Adipocyte (in vitro differentiated cells): ENCODE measurements at regions not wholly inside any gene's neighbourhood (a gene's known extent, or its start where the extent isn't known, plus 50 kb on each side); places are given as distances from the start of the nearest gene placed in this dataset.
"Not testable (repeated sequence)": the region's sequence is repeated elsewhere in the genome, so short reads cannot be mapped to it uniquely, and the experiment has no call there.

ENCODE experiments used
- DNase-seq: peaks from one replicate; pipeline ENCODE4 v3.0.0-alpha.2; 2015; ENCODE audit warnings: low read depth
- H3K27me3 ChIP-seq: replicated peaks from 2 replicates; pipeline ENCODE4 v1.7.0; 2013; ENCODE audit warnings: mild to moderate bottlenecking, low read length, moderate library complexity; ENCODE audit not compliant: control insufficient read depth, insufficient read depth
- H3K36me3 ChIP-seq: 2 replicates; pipeline ENCODE4 v1.7.0; 2013; ENCODE audit warnings: low read length, mild to moderate bottlenecking, moderate library complexity; ENCODE audit not compliant: control insufficient read depth, insufficient read depth, severe bottlenecking
- H3K4me1 ChIP-seq: 2 replicates; pipeline ENCODE4 v1.7.0; 2013; ENCODE audit warnings: mild to moderate bottlenecking, low read length, moderate library complexity; ENCODE audit not compliant: control insufficient read depth, insufficient read depth
- H3K4me3 ChIP-seq: 2 replicates; pipeline ENCODE4 v1.7.0; 2013; ENCODE audit warnings: mild to moderate bottlenecking, low read length, moderate library complexity
- H3K9ac ChIP-seq: 2 replicates; pipeline ENCODE4 v1.7.0; 2013; ENCODE audit warnings: mild to moderate bottlenecking, low read length, moderate library complexity
- H3K9me3 ChIP-seq: 2 replicates; pipeline ENCODE4 v1.7.0; 2013; ENCODE audit warnings: mild to moderate bottlenecking, low read length, moderate library complexity; ENCODE audit not compliant: control insufficient read depth

- no peaks in the 10 kb centered on the region for H3K9me3 ChIP-seq
- no peak overlapping the region for H3K9ac ChIP-seq
- DNase-seq, result no peak
- no peak overlapping the region for H3K4me3 ChIP-seq
- H3K36me3 ChIP-seq, result no peaks in the 10 kb centered on the region
- peaks cover 8% of the 10 kb centered on the region for H3K27me3 ChIP-seq
- no peaks in the 10 kb centered on the region for H3K4me1 ChIP-seq
These were observed 281.9 kb upstream of the MAF start for GRCh38 chr16:79882340-79883005.

- not testable (repeated sequence) for H3K36me3 ChIP-seq, H3K9ac ChIP-seq, DNase-seq, H3K9me3 ChIP-seq, H3K4me1 ChIP-seq, H3K4me3 ChIP-seq
- peaks cover 19% of the 10 kb centered on the region for H3K27me3 ChIP-seq
These were observed 280.6 kb upstream of the MAF start for GRCh38 chr16:79881107-79881506.

- Histone ChIP-seq H3K9me3 (no peaks in the 10 kb centered on the region), H3K9ac (no peak overlapping the region), H3K4me1 (peaks cover 13% of the 10 kb centered on the region), H3K4me3 (no peak overlapping the region), H3K27me3 (peaks cover 19% of the 10 kb centered on the region), H3K36me3 (no peaks in the 10 kb centered on the region)
- no peak for DNase-seq
These were observed 275.8 kb upstream of the MAF start for GRCh38 chr16:79876332-79876730.

GRCh38 chr16:79874391-79874790 lies 273.9 kb upstream of the MAF start:
- H3K4me1 ChIP-seq, result peaks cover 13% of the 10 kb centered on the region

GRCh38 chr16:79873825-79874224 lies 273.3 kb upstream of the MAF start:
- H3K4me3 ChIP-seq, result no peak overlapping the region
- H3K9me3 ChIP-seq, result no peaks in the 10 kb centered on the region
- no peak for DNase-seq
- H3K27me3 ChIP-seq, result peaks cover 19% of the 10 kb centered on the region
- no peaks in the 10 kb centered on the region for H3K36me3 ChIP-seq
- H3K9ac ChIP-seq, result no peak overlapping the region
- peaks cover 13% of the 10 kb centered on the region for H3K4me1 ChIP-seq

More at GRCh38 chr16:79874391-79874790, 273.9 kb upstream of the MAF start:
- Histone ChIP-seq H3K9ac (no peak overlapping the region), H3K36me3 (no peaks in the 10 kb centered on the region), H3K27me3 (peaks cover 19% of the 10 kb centered on the region), H3K9me3 (no peaks in the 10 kb centered on the region), H3K4me3 (no peak overlapping the region)
- no peak for DNase-seq

GRCh38 chr16:79871906-79872305 lies 271.4 kb upstream of the MAF start:
- H3K36me3 ChIP-seq, result no peaks in the 10 kb centered on the region
- no peak overlapping the region for H3K4me3 ChIP-seq
- peaks cover 13% of the 10 kb centered on the region for H3K4me1 ChIP-seq
- peaks cover 17% of the 10 kb centered on the region for H3K27me3 ChIP-seq
- H3K9ac ChIP-seq, result no peak overlapping the region
- DNase-seq, result no peak
- H3K9me3 ChIP-seq, result no peaks in the 10 kb centered on the region

- no peak for DNase-seq
- Histone ChIP-seq H3K4me1 (peaks cover 10% of the 10 kb centered on the region), H3K27me3 (peaks cover 22% of the 10 kb centered on the region), H3K4me3 (no peak overlapping the region), H3K36me3 (no peaks in the 10 kb centered on the region), H3K9me3 (no peaks in the 10 kb centered on the region), H3K9ac (no peak overlapping the region)
These were observed 269.7 kb upstream of the MAF start for GRCh38 chr16:79870016-79870886.

- Histone ChIP-seq H3K27me3 (peaks cover 29% of the 10 kb centered on the region), H3K9me3 (no peaks in the 10 kb centered on the region), H3K4me1 (peaks cover 2% of the 10 kb centered on the region), H3K9ac (no peak overlapping the region), H3K4me3 (no peak overlapping the region), H3K36me3 (no peaks in the 10 kb centered on the region)
- DNase-seq, result no peak
These were observed 268.9 kb upstream of the MAF start for GRCh38 chr16:79869304-79870015.

- Histone ChIP-seq H3K36me3 (no peaks in the 10 kb centered on the region), H3K4me3 (no peak overlapping the region), H3K9ac (no peak overlapping the region), H3K4me1 (no peaks in the 10 kb centered on the region), H3K27me3 (peaks cover 31% of the 10 kb centered on the region), H3K9me3 (no peaks in the 10 kb centered on the region)
- DNase-seq, result no peak
These were observed 268.3 kb upstream of the MAF start for GRCh38 chr16:79868841-79869240.

- Histone ChIP-seq H3K9ac (no peak overlapping the region), H3K4me1 (no peaks in the 10 kb centered on the region), H3K27me3 (peaks cover 31% of the 10 kb centered on the region), H3K36me3 (no peaks in the 10 kb centered on the region), H3K9me3 (no peaks in the 10 kb centered on the region), H3K4me3 (no peak overlapping the region)
- DNase-seq, result no peak
These were observed 267.0 kb upstream of the MAF start for GRCh38 chr16:79867425-79867997.

- Histone ChIP-seq H3K4me3 (no peak overlapping the region), H3K36me3 (no peaks in the 10 kb centered on the region), H3K4me1 (no peaks in the 10 kb centered on the region), H3K9ac (no peak overlapping the region), H3K9me3 (no peaks in the 10 kb centered on the region), H3K27me3 (peaks cover 31% of the 10 kb centered on the region)
- no peak for DNase-seq
These were observed 265.4 kb upstream of the MAF start for GRCh38 chr16:79865918-79866317.
